H9 (cell line): ENCODE measurements at regions not wholly inside any gene's neighbourhood (a gene's known extent, or its start where the extent isn't known, plus 50 kb on each side); places are given as distances from the start of the nearest gene placed in this dataset.

Experiments
- DNase-seq: peaks from one replicate; pipeline ENCODE4 v3.0.0-alpha.2; 2017
- H2AFZ ChIP-seq: one replicate; pipeline ENCODE4 v1.6.1; 2013; ENCODE audit warnings: mild to moderate bottlenecking, low read length, control low read depth, moderate library complexity
- H2AK5ac ChIP-seq: 2 replicates; pipeline ENCODE4 v1.6.1; 2013; ENCODE audit warnings: low read length, control low read depth, mixed read lengths; ENCODE audit not compliant: insufficient read length
- H2BK120ac ChIP-seq: one replicate; pipeline ENCODE4 v1.6.1; 2013; ENCODE audit warnings: low read depth, mild to moderate bottlenecking, low read length, control low read depth, inconsistent platforms; ENCODE audit not compliant: poor library complexity, severe bottlenecking
- H2BK12ac ChIP-seq: 2 replicates; pipeline ENCODE4 v1.6.1; 2013; ENCODE audit warnings: low read length, control low read depth, mixed read lengths, low read depth; ENCODE audit not compliant: insufficient read length
- H2BK15ac ChIP-seq: 2 replicates; pipeline ENCODE4 v1.6.1; 2013; ENCODE audit warnings: low read depth, low read length, control low read depth
- H2BK20ac ChIP-seq: one replicate; pipeline ENCODE4 v1.6.1; 2013; ENCODE audit warnings: low read depth, mild to moderate bottlenecking, low read length, control low read depth, inconsistent platforms; ENCODE audit not compliant: poor library complexity, severe bottlenecking
- H2BK5ac ChIP-seq: 2 replicates; pipeline ENCODE4 v1.6.1; 2013; ENCODE audit warnings: low read length, control low read depth, mixed read lengths; ENCODE audit not compliant: insufficient read length
- H3K14ac ChIP-seq: 2 replicates; pipeline ENCODE4 v1.6.1; 2013; ENCODE audit warnings: low read length, control low read depth; ENCODE audit not compliant: insufficient read depth
- H3K18ac ChIP-seq: 2 replicates; pipeline ENCODE4 v1.6.1; 2013; ENCODE audit warnings: low read depth, mild to moderate bottlenecking, mixed read lengths, low read length, control low read depth; ENCODE audit not compliant: insufficient read length
- H3K23ac ChIP-seq: 2 replicates; pipeline ENCODE4 v1.6.1; 2013; ENCODE audit warnings: low read length, control low read depth, mixed read lengths, low read depth; ENCODE audit not compliant: insufficient read length
- H3K23me2 ChIP-seq: 2 replicates; pipeline ENCODE4 v1.6.1; 2013; ENCODE audit warnings: low read depth, mild to moderate bottlenecking, mixed read lengths, low read length, control low read depth; ENCODE audit not compliant: insufficient read length, poor library complexity, severe bottlenecking
- H3K27ac ChIP-seq: 2 replicates; pipeline ENCODE4 v1.5.1; 2013; ENCODE audit warnings: low read length, control low read depth, mixed read lengths, low read depth; ENCODE audit not compliant: insufficient read length
- H3K27me3 ChIP-seq: 2 replicates; pipeline ENCODE4 v1.6.1; 2013; ENCODE audit warnings: low read length, control low read depth, inconsistent platforms; ENCODE audit not compliant: insufficient read depth
- H3K4ac ChIP-seq: 2 replicates; pipeline ENCODE4 v1.6.1; 2013; ENCODE audit warnings: low read depth, mild to moderate bottlenecking, control low read depth, inconsistent platforms, low read length, moderate library complexity
- H3K4me1 ChIP-seq: 2 replicates; pipeline ENCODE4 v1.6.1; 2013; ENCODE audit warnings: low read length, control low read depth, inconsistent platforms; ENCODE audit not compliant: insufficient read depth
- H3K4me2 ChIP-seq: 2 replicates; pipeline ENCODE4 v1.6.1; 2013; ENCODE audit warnings: low read length, control low read depth, mixed read lengths; ENCODE audit not compliant: insufficient read length, insufficient read depth
- H3K56ac ChIP-seq: 2 replicates; pipeline ENCODE4 v1.6.1; 2013; ENCODE audit warnings: low read depth, mild to moderate bottlenecking, mixed read lengths, low read length, control low read depth; ENCODE audit not compliant: insufficient read length
- H3K79me1 ChIP-seq: 2 replicates; pipeline ENCODE4 v1.6.1; 2013; ENCODE audit warnings: low read depth, mild to moderate bottlenecking, moderate library complexity, low read length, control low read depth, inconsistent platforms; ENCODE audit not compliant: insufficient read depth, poor library complexity, severe bottlenecking
- H3K79me2 ChIP-seq: 2 replicates; pipeline ENCODE4 v1.6.1; 2013; ENCODE audit warnings: low read length, control low read depth, inconsistent platforms; ENCODE audit not compliant: insufficient read depth
- H3K9ac ChIP-seq: 2 replicates; pipeline ENCODE4 v1.6.1; 2013; ENCODE audit warnings: low read length, control low read depth, mixed read lengths; ENCODE audit not compliant: insufficient read length; ENCODE audit errors: extremely low read depth
- H3K9me3 ChIP-seq: one replicate; pipeline ENCODE4 v1.6.1; 2013; ENCODE audit warnings: low read depth, low read length, inconsistent platforms; ENCODE audit not compliant: control insufficient read depth
- H3T11ph ChIP-seq: one replicate; pipeline ENCODE4 v1.6.1; 2013; ENCODE audit warnings: mild to moderate bottlenecking, low read length, control low read depth, inconsistent platforms
- H4K20me1 ChIP-seq: one replicate; pipeline ENCODE4 v1.6.1; 2013; ENCODE audit not compliant: control insufficient read depth, insufficient read length, insufficient read depth
- H4K5ac ChIP-seq: 2 replicates; pipeline ENCODE4 v1.6.1; 2013; ENCODE audit warnings: low read depth, mild to moderate bottlenecking, mixed read lengths, low read length, control low read depth; ENCODE audit not compliant: insufficient read length
- H4K8ac ChIP-seq: replicated peaks from 2 replicates; pipeline ENCODE4 v1.6.1; 2013; ENCODE audit warnings: low read length, control low read depth, mixed read lengths, low read depth; ENCODE audit not compliant: insufficient read length
- H4K91ac ChIP-seq: 2 replicates; pipeline ENCODE4 v1.6.1; 2013; ENCODE audit warnings: low read depth, mild to moderate bottlenecking, moderate library complexity, mixed read lengths, low read length, control low read depth; ENCODE audit not compliant: insufficient read length
- H3K27ac Mint-ChIP-seq, 3 experiments: 2 replicates in 2 of 3; 3 replicates in 1 of 3; pipeline ENCODE4 v1.8.0; 2020 to 2021; ENCODE audit warnings: mixed read lengths in 3 of 3, mild to moderate bottlenecking in 1 of 3, moderate library complexity in 1 of 3
- H3K27me3 Mint-ChIP-seq: 2 replicates; pipeline ENCODE4 v1.8.0; 2021; ENCODE audit warnings: low read depth, mild to moderate bottlenecking, moderate library complexity, mixed read lengths
- H3K36me3 Mint-ChIP-seq, 3 experiments: 2 replicates in 2 of 3; 3 replicates in 1 of 3; pipeline ENCODE4 v1.8.0; 2020 to 2021; ENCODE audit warnings: low read depth in 3 of 3, mixed read lengths in 3 of 3; ENCODE audit not compliant: insufficient read depth in 1 of 3
- H3K4me1 Mint-ChIP-seq, 2 experiments: 2 replicates each; pipeline ENCODE4 v1.8.0; 2020; ENCODE audit warnings: mixed read lengths in 2 of 2
- H3K4me3 Mint-ChIP-seq, 2 experiments: 2 replicates in 1 of 2; 3 replicates in 1 of 2; pipeline ENCODE4 v1.8.0; 2020 to 2021; ENCODE audit warnings: mild to moderate bottlenecking in 2 of 2, mixed read lengths in 2 of 2, moderate library complexity in 1 of 2
- H3K9me3 Mint-ChIP-seq, 2 experiments: 2 replicates in 1 of 2; 3 replicates in 1 of 2; pipeline ENCODE4 v1.8.0; 2020; ENCODE audit warnings: mild to moderate bottlenecking in 2 of 2, mixed read lengths in 2 of 2, moderate library complexity in 1 of 2
- CTCF ChIP-seq: fragments of 200-600 bp; sonication (generic); conservative IDR thresholded peaks from 3 replicates; pipeline ENCODE4 v1.8.0; 2021; ENCODE audit warnings: antibody characterized with exemption, mild to moderate bottlenecking
- WGBS: extraction: QIAGEN DNeasy Blood & Tissue Kit; methylation state at CpG from one replicate; pipeline ENCODE4 v1.1.7; 2013; ENCODE audit warnings: missing lambda C conversion rate, low lambda C conversion rate, mixed read lengths; ENCODE audit not compliant: insufficient read length; ENCODE audit errors: extremely low coverage; 5-methylcytosine and 5-hydroxymethylcytosine counted together

GRCh38 chr4:119715490-119716445, 87.2 kb upstream of the PDE5A start:
- Histone ChIP-seq H2BK12ac (no peak overlapping the region), H4K20me1 (no peaks in the 10 kb centered on the region), H3K56ac (no peak overlapping the region), H3K79me2 (no peaks in the 10 kb centered on the region), H2BK5ac (no peak overlapping the region), H3K9me3 (no peaks in the 10 kb centered on the region), H2AK5ac (no peak overlapping the region), H2AFZ (no peak overlapping the region), H3K14ac (no peak overlapping the region), H3K9ac (no peak overlapping the region), H3K79me1 (no peaks in the 10 kb centered on the region), H3K27ac (no peak overlapping the region), H4K5ac (no peak overlapping the region), H2BK120ac (no peak overlapping the region), H3K18ac (no peak overlapping the region), H3K23me2 (no peaks in the 10 kb centered on the region), H3K27me3 (no peaks in the 10 kb centered on the region), H2BK20ac (no peak overlapping the region), H4K8ac (no peak overlapping the region), H4K91ac (no peak overlapping the region), H3K4ac (no peak overlapping the region), H2BK15ac (no peak overlapping the region), H3K4me2 (no peak overlapping the region), H3T11ph (no peak overlapping the region), H3K23ac (no peak overlapping the region), H3K4me1 (no peaks in the 10 kb centered on the region)
- no peak overlapping the region; a peak in 1 of 5 replicates for H3K4me3 Mint-ChIP-seq
- WGBS, result no CpG with 5 or more reads among the region's 4 CpGs
- peaks cover 52 to 54% of the 10 kb centered on the region in 2 experiments for H3K9me3 Mint-ChIP-seq
- H3K27ac Mint-ChIP-seq, result peak overlapping the region in 1 of 3 experiments; percentile 22; a peak in 1 of 7 replicates
- DNase-seq, result no peak
- H3K4me1 Mint-ChIP-seq, result no peaks in the 10 kb centered on the region
- TF ChIP-seq CTCF, result no peak
- H3K27me3 Mint-ChIP-seq, result no peaks in the 10 kb centered on the region; the same call in 1 of the 2 replicates
- H3K36me3 Mint-ChIP-seq, result peaks cover 14 to 38% (median 31%) of the 10 kb centered on the region in 3 experiments
